ENCODE measurements at regions not wholly inside any gene's neighbourhood (a gene's known extent, or its start where the extent isn't known, plus 50 kb on each side); places are given as distances from the start of the nearest gene placed in this dataset.

DNA sequence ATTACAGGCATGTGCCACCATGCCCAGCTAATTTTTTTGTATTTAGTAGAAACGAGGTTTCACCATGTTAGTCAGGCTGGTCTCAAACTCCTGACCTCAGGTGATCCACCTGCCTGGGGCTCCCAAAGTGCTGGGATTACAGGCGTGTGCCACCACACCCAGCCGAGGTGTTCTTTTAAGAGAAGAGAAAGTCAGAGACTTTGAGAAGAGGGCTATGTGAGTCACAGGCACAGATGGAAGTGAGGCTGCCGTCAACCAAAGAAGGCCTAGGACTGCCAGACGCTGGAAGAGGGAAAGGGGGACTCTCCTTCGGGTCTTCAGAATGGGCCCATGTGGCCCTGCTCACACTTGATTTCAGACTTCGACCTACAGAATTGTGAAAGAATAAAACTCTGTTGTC is 67.2 kb upstream of the SH3BP4 start:
- TF ChIP-seq, protein P1, sequence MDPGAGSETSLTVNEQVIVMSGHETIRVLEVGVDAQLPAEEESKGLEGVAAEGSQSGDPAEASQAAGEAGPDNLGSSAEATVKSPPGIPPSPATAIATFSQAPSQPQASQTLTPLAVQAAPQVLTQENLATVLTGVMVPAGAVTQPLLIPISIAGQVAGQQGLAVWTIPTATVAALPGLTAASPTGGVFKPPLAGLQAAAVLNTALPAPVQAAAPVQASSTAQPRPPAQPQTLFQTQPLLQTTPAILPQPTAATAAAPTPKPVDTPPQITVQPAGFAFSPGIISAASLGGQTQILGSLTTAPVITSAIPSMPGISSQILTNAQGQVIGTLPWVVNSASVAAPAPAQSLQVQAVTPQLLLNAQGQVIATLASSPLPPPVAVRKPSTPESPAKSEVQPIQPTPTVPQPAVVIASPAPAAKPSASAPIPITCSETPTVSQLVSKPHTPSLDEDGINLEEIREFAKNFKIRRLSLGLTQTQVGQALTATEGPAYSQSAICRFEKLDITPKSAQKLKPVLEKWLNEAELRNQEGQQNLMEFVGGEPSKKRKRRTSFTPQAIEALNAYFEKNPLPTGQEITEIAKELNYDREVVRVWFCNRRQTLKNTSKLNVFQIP (CRISPR knock-in tag; IDR thresholded peaks at IDR 0.05; ENCODE audit: borderline replicate concordance, low read depth) = no peak
- no peak for TF ChIP-seq ARNTL (CRISPR knock-in tag; IDR thresholded peaks at IDR 0.05; ENCODE audit: borderline replicate concordance, low read depth)
- TF ChIP-seq SNAI2 (CRISPR knock-in tag; IDR thresholded peaks at IDR 0.05) = no peak
- no peak for TF ChIP-seq CSDC2 (CRISPR knock-in tag; IDR thresholded peaks at IDR 0.05)
- no peak for TF ChIP-seq ISL1 (CRISPR knock-in tag; IDR thresholded peaks at IDR 0.05)
- no peak for TF ChIP-seq ZC3H10 (CRISPR knock-in tag; IDR thresholded peaks at IDR 0.05)
- no peak for TF ChIP-seq ZFP3 (CRISPR knock-in tag; IDR thresholded peaks at IDR 0.05)
- no peak for TF ChIP-seq BACH2 (CRISPR knock-in tag; IDR thresholded peaks at IDR 0.05; ENCODE audit: borderline replicate concordance)
- no peak for TF ChIP-seq ESRRG (CRISPR knock-in tag; IDR thresholded peaks at IDR 0.05)
- TF ChIP-seq, protein P2, sequence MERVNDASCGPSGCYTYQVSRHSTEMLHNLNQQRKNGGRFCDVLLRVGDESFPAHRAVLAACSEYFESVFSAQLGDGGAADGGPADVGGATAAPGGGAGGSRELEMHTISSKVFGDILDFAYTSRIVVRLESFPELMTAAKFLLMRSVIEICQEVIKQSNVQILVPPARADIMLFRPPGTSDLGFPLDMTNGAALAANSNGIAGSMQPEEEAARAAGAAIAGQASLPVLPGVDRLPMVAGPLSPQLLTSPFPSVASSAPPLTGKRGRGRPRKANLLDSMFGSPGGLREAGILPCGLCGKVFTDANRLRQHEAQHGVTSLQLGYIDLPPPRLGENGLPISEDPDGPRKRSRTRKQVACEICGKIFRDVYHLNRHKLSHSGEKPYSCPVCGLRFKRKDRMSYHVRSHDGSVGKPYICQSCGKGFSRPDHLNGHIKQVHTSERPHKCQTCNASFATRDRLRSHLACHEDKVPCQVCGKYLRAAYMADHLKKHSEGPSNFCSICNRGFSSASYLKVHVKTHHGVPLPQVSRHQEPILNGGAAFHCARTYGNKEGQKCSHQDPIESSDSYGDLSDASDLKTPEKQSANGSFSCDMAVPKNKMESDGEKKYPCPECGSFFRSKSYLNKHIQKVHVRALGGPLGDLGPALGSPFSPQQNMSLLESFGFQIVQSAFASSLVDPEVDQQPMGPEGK (CRISPR knock-in tag; IDR thresholded peaks at IDR 0.05; ENCODE audit: borderline replicate concordance) = no peak
- TF ChIP-seq RARB (CRISPR knock-in tag; IDR thresholded peaks at IDR 0.05) = no peak
- TF ChIP-seq, protein P3, sequence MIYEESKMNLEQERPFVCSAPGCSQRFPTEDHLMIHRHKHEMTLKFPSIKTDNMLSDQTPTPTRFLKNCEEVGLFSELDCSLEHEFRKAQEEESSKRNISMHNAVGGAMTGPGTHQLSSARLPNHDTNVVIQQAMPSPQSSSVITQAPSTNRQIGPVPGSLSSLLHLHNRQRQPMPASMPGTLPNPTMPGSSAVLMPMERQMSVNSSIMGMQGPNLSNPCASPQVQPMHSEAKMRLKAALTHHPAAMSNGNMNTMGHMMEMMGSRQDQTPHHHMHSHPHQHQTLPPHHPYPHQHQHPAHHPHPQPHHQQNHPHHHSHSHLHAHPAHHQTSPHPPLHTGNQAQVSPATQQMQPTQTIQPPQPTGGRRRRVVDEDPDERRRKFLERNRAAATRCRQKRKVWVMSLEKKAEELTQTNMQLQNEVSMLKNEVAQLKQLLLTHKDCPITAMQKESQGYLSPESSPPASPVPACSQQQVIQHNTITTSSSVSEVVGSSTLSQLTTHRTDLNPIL (CRISPR knock-in tag; IDR thresholded peaks at IDR 0.05; ENCODE audit: low read depth) = no peak
- TF ChIP-seq GLIS3 (CRISPR knock-in tag; IDR thresholded peaks at IDR 0.05) = no peak
- TF ChIP-seq, protein P4, sequence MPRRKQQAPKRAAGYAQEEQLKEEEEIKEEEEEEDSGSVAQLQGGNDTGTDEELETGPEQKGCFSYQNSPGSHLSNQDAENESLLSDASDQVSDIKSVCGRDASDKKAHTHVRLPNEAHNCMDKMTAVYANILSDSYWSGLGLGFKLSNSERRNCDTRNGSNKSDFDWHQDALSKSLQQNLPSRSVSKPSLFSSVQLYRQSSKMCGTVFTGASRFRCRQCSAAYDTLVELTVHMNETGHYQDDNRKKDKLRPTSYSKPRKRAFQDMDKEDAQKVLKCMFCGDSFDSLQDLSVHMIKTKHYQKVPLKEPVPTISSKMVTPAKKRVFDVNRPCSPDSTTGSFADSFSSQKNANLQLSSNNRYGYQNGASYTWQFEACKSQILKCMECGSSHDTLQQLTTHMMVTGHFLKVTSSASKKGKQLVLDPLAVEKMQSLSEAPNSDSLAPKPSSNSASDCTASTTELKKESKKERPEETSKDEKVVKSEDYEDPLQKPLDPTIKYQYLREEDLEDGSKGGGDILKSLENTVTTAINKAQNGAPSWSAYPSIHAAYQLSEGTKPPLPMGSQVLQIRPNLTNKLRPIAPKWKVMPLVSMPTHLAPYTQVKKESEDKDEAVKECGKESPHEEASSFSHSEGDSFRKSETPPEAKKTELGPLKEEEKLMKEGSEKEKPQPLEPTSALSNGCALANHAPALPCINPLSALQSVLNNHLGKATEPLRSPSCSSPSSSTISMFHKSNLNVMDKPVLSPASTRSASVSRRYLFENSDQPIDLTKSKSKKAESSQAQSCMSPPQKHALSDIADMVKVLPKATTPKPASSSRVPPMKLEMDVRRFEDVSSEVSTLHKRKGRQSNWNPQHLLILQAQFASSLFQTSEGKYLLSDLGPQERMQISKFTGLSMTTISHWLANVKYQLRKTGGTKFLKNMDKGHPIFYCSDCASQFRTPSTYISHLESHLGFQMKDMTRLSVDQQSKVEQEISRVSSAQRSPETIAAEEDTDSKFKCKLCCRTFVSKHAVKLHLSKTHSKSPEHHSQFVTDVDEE (CRISPR knock-in tag; IDR thresholded peaks at IDR 0.05) = no peak
- TF ChIP-seq CSRNP3 (CRISPR knock-in tag; IDR thresholded peaks at IDR 0.05) = no peak
- TF ChIP-seq TOX (CRISPR knock-in tag; IDR thresholded peaks at IDR 0.05; ENCODE audit: borderline replicate concordance) = no peak
- TF ChIP-seq ZNF70 (CRISPR knock-in tag; IDR thresholded peaks at IDR 0.05) = no peak
- ATAC-seq = no peak

- TF ChIP-seq CSDC2 (CRISPR knock-in tag; IDR thresholded peaks at IDR 0.05) (peak; percentile 63; the same call in 1 of the 2 replicates), ISL1 (CRISPR knock-in tag; IDR thresholded peaks at IDR 0.05) (peak; percentile 21; the same call in 1 of the 2 replicates), GLIS3 (CRISPR knock-in tag; IDR thresholded peaks at IDR 0.05) (no peak), TCF4 (CRISPR knock-in tag; IDR thresholded peaks at IDR 0.05; ENCODE audit: borderline replicate concordance) (no peak), ZFP30 (CRISPR knock-in tag; IDR thresholded peaks at IDR 0.05) (no peak)
- TF ChIP-seq, protein P1 (CRISPR knock-in tag; IDR thresholded peaks at IDR 0.05; ENCODE audit: borderline replicate concordance, low read depth) = no peak
- TF ChIP-seq, protein P4 (CRISPR knock-in tag; IDR thresholded peaks at IDR 0.05) = no peak
- TF ChIP-seq, protein P3 (CRISPR knock-in tag; IDR thresholded peaks at IDR 0.05; ENCODE audit: low read depth) = no peak
- peak; percentile 97 for ATAC-seq
Observed at GRCh38 chr2:234881413-234882241, 70.2 kb upstream of the SH3BP4 start.

Measured in SK-N-SH treated with all-trans-retinoic acid at 6 μM for 48 hours (cell line).